ENCODE measurements at regions not wholly inside any gene's neighbourhood (a gene's known extent, or its start where the extent isn't known, plus 50 kb on each side); places are given as distances from the start of the nearest gene placed in this dataset.

DNA sequence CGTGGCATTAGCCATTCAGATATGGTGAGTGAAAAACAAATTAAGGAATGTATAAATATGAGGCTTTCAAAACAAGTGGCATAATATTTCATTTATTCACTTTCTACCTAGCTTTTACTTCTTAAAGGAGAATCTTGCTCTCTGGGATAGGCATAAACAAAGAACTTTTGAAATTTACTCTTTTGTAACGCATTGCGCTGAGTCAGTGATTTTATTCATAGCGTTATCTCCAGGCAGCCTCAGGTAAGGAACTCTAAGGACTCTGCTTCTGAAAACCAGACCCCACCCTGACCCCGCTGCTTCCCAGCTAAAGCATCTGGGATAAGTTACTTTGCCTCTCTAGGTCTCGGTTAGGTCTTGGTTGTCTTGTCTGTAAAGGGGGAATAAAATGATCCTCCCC, 234.7 kb downstream of the MYLK4 start:
- TF ChIP-seq POLR2A (IDR thresholded peaks at IDR 0.05): no peak
- no peak for TF ChIP-seq CTCF (IDR thresholded peaks at IDR 0.05)

All from adrenal gland (tissue), 5 donors.